Ishikawa (cell line): ENCODE measurements at regions not wholly inside any gene's neighbourhood (a gene's known extent, or its start where the extent isn't known, plus 50 kb on each side); places are given as distances from the start of the nearest gene placed in this dataset.

ENCODE experiments used
- CEBPB ChIP-seq: IDR thresholded peaks from 2 replicates; pipeline ENCODE4 v1.6.1; 2012
- MAX ChIP-seq: IDR thresholded peaks from 2 replicates; pipeline ENCODE4 v1.6.1; 2012
- REST ChIP-seq: IDR thresholded peaks from 2 replicates; pipeline ENCODE4 v1.6.1; 2012; ENCODE audit warnings: low read depth, mild to moderate bottlenecking
- TAF1 ChIP-seq: IDR thresholded peaks from 2 replicates; pipeline ENCODE4 v1.6.1; 2012; ENCODE audit warnings: low read depth, mild to moderate bottlenecking

- TF ChIP-seq TAF1 (no peak), CEBPB (no peak), MAX (no peak), REST (no peak)
Observed at GRCh38 chrX:40331353-40331752, 233.6 kb upstream of the BCOR start.
